B cell (primary cell): ENCODE measurements at regions not wholly inside any gene's neighbourhood (a gene's known extent, or its start where the extent isn't known, plus 50 kb on each side); places are given as distances from the start of the nearest gene placed in this dataset.

ENCODE experiments used
- ATAC-seq: fragments of 200-7000 bp; cut with Tn5 transposase; one replicate; pipeline ENCODE4 v1.10.0; 2021; ENCODE audit warnings: low read depth, mild to moderate bottlenecking, moderate number of reproducible peaks, moderate library complexity
- CTCF ChIA-PET: fragments of 350-600 bp; sonication (Branson Sonifier 250); formaldehyde crosslinking; loops from one replicate; lab custom pipeline; 2021; ENCODE audit warnings: antibody characterized with exemption, inconsistent platforms; lab: Charles Lee
- POLR2A ChIA-PET: fragments of 350-600 bp; sonication (Branson Sonifier 250); formaldehyde crosslinking; loops from one replicate; lab custom pipeline; 2021; ENCODE audit warnings: antibody characterized with exemption; lab: Charles Lee
- DNase-seq: peaks from one replicate; pipeline ENCODE4 v3.0.0; 2013
- H2AFZ ChIP-seq: 2 replicates; pipeline ENCODE4 v1.6.1; 2012; ENCODE audit warnings: mild to moderate bottlenecking, low read depth, low read length; ENCODE audit not compliant: insufficient read depth, poor library complexity, severe bottlenecking
- H3K27ac ChIP-seq, 2 donors: 1 replicate in 1 of 2; 2 replicates in 1 of 2; pipeline ENCODE4 v1.5.1; 2012 to 2013; ENCODE audit warnings: low read length in 2 of 2, mild to moderate bottlenecking in 2 of 2, moderate library complexity in 1 of 2
- H3K27me3 ChIP-seq, 4 experiments: fragments of 200-600 bp in 1 of 4; sonication (generic) in 1 of 4; replicated peaks in 1 of 4; 1 replicate in 2 of 4; 2 replicates in 2 of 4; pipeline versions ENCODE4 v1.6.1 to v1.7.0; 2013 to 2016; ENCODE audit warnings: low read length in 3 of 4, mild to moderate bottlenecking in 2 of 4, mixed read lengths in 1 of 4, moderate library complexity in 1 of 4; ENCODE audit not compliant: insufficient read depth in 4 of 4, control insufficient read depth in 3 of 4; ENCODE audit errors: control extremely low read depth in 1 of 4
- H3K36me3 ChIP-seq, 2 experiments: replicated peaks in 1 of 2; 1 replicate in 1 of 2; 2 replicates in 1 of 2; pipeline versions ENCODE4 v1.6.1 to v1.7.1; 2013; ENCODE audit warnings: low read length in 1 of 2; ENCODE audit not compliant: insufficient read depth in 2 of 2, control insufficient read depth in 1 of 2; ENCODE audit errors: control extremely low read depth in 1 of 2, extremely low read depth in 1 of 2
- H3K4me1 ChIP-seq, 2 donors: fragments of 200-600 bp in 1 of 2; sonication (generic) in 1 of 2; 1 replicate in 1 of 2; 2 replicates in 1 of 2; pipeline versions ENCODE4 v1.5.1 to v1.6.1; 2013 to 2017; ENCODE audit warnings: low read length in 2 of 2; ENCODE audit not compliant: control insufficient read depth in 2 of 2, insufficient read depth in 2 of 2
- H3K4me2 ChIP-seq: replicated peaks from 2 replicates; pipeline ENCODE3; 2012; ENCODE audit warnings: mild to moderate bottlenecking, low read depth, low read length; ENCODE audit not compliant: poor library complexity, severe bottlenecking
- H3K4me3 ChIP-seq, 5 experiments: fragments of 200-600 bp in 1 of 5; sonication (generic) in 1 of 5; 1 replicate in 3 of 5; 2 replicates in 2 of 5; pipeline versions ENCODE4 v1.5.1 to v1.7.0; 2011 to 2016; ENCODE audit warnings: low read length in 4 of 5, mild to moderate bottlenecking in 4 of 5, low read depth in 2 of 5, control low read depth in 1 of 5, moderate library complexity in 1 of 5; ENCODE audit not compliant: insufficient read depth in 1 of 5; ENCODE audit errors: control extremely low read depth in 1 of 5, extremely low read depth in 1 of 5
- H3K79me2 ChIP-seq: fragments of 200-600 bp; sonication (generic); one replicate; pipeline ENCODE4 v1.6.0; 2016; ENCODE audit warnings: low read length; ENCODE audit not compliant: control insufficient read depth, insufficient read depth
- H3K9ac ChIP-seq: fragments of 200-600 bp; sonication (generic); 2 replicates; pipeline ENCODE4 v1.6.1; 2017; ENCODE audit warnings: mild to moderate bottlenecking, low read length, moderate library complexity
- H3K9me3 ChIP-seq, 3 donors: one replicate each; pipeline versions ENCODE4 v1.6.1 to v1.7.1; 2013; ENCODE audit warnings: low read length in 2 of 3; ENCODE audit not compliant: control insufficient read depth in 2 of 3, insufficient read depth in 1 of 3; ENCODE audit errors: control extremely low read depth in 1 of 3
- H4K20me1 ChIP-seq: 2 replicates; pipeline ENCODE4 v1.6.0; 2012; ENCODE audit warnings: mild to moderate bottlenecking, low read length; ENCODE audit not compliant: insufficient read depth, control insufficient read depth, poor library complexity, severe bottlenecking
- H3K27ac Mint-ChIP-seq: one replicate; pipeline ENCODE4 v1.8.0; 2021; ENCODE audit warnings: mixed read lengths
- H3K27me3 Mint-ChIP-seq: one replicate; pipeline ENCODE4 v1.8.0; 2021; ENCODE audit warnings: mixed read lengths
- H3K4me1 Mint-ChIP-seq: one replicate; pipeline ENCODE4 v1.8.0; 2021; ENCODE audit warnings: mixed read lengths
- H3K4me3 Mint-ChIP-seq: one replicate; pipeline ENCODE4 v1.8.0; 2021; ENCODE audit warnings: mixed read lengths
- H3K9me3 Mint-ChIP-seq: one replicate; pipeline ENCODE4 v1.8.0; 2022; ENCODE audit warnings: mixed read lengths; ENCODE audit not compliant: insufficient read depth
- EZH2 ChIP-seq: IDR thresholded peaks from 2 replicates; pipeline ENCODE4 v1.6.1; 2012; ENCODE audit warnings: borderline replicate concordance, low read depth, mild to moderate bottlenecking, moderate library complexity, low read length; ENCODE audit not compliant: insufficient read depth, poor library complexity, severe bottlenecking
- WGBS: methylation state at CpG from one replicate; pipeline ENCODE4 v1.1.5; 2013; ENCODE audit warnings: missing lambda C conversion rate; ENCODE audit not compliant: insufficient coverage; 5-methylcytosine and 5-hydroxymethylcytosine counted together
- intact Hi-C: fragments of 100-400 bp; cut with micrococcal nuclease; formaldehyde crosslinking; loops from one replicate; pipeline ENCODE4 v1.10.0; 2022
- TF ChIP-seq, protein P1 (sequence below): fragments of 200-600 bp; IDR thresholded peaks from one replicate; pipeline ENCODE4 v1.8.0; 2022; ENCODE audit warnings: antibody characterized with exemption, mild to moderate bottlenecking

DNA sequence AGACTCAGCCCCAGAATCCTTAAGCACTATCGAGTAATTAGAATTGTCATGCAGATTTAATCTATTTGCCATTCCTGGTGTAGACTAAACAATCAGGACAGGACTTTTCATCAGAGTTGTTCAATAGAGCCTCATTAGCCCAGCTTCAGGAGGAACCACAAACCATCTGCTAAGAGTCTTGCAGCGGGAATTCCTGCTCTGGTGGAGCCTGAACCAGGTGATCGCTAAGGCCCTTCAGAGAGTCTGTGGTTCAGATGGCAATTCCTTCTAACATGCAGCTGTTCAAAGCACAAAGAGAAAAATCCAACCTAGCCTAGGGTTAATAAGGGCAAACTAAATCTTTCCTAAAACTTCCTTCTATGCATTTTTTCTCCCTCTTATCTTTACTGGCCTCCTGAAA, 119.1 kb upstream of the CPEB2 start:
- Mint-ChIP-seq H3K4me1 (no peaks in the 10 kb centered on the region), H3K27ac (no peak overlapping the region), H3K9me3 (no peaks in the 10 kb centered on the region), H3K4me3 (no peak overlapping the region), H3K27me3 (peaks cover 9% of the 10 kb centered on the region)
- DNase-seq (no peak), ATAC-seq (no peak)
- ChIA-PET CTCF (no interaction called here), POLR2A (no interaction called here)
- Histone ChIP-seq H3K27me3 (no peaks in the 10 kb centered on the region), H3K4me2 (no peak overlapping the region), H4K20me1 (no peaks in the 10 kb centered on the region), H2AFZ (no peak overlapping the region), H3K9ac (no peak overlapping the region), H3K79me2 (no peaks in the 10 kb centered on the region), H3K9me3 (no peaks in the 10 kb centered on the region), H3K4me1 (no peaks in the 10 kb centered on the region), H3K36me3 (no peaks in the 10 kb centered on the region), H3K27ac (no peak overlapping the region), H3K4me3 (no peak overlapping the region)
- WGBS: 91% methylated on average over 3 of the region's 3 CpGs
- intact Hi-C loops: no loop called here
- TF ChIP-seq EZH2: no peak
- TF ChIP-seq, protein P1, sequence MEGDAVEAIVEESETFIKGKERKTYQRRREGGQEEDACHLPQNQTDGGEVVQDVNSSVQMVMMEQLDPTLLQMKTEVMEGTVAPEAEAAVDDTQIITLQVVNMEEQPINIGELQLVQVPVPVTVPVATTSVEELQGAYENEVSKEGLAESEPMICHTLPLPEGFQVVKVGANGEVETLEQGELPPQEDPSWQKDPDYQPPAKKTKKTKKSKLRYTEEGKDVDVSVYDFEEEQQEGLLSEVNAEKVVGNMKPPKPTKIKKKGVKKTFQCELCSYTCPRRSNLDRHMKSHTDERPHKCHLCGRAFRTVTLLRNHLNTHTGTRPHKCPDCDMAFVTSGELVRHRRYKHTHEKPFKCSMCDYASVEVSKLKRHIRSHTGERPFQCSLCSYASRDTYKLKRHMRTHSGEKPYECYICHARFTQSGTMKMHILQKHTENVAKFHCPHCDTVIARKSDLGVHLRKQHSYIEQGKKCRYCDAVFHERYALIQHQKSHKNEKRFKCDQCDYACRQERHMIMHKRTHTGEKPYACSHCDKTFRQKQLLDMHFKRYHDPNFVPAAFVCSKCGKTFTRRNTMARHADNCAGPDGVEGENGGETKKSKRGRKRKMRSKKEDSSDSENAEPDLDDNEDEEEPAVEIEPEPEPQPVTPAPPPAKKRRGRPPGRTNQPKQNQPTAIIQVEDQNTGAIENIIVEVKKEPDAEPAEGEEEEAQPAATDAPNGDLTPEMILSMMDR: no peak

DNA sequence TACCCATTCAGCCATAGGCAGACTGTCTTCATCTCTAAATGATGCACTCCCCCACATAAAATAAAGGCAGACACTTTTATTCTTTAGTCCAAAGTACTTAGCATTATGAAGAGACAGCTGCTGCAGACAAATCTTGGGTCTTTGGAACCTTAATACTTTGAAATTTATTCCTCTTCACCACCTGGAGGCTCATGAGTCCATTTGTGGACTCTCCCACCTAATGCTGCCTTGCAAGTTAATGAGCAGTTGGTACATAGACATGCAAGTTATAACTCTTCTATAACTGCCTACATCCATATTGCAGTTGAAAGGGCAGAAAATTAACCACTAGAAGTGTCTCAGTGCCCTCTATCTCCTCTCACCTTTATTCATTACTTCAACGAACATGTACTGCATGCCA, 118.6 kb upstream of the CPEB2 start:
- Histone ChIP-seq H3K9me3 (no peaks in the 10 kb centered on the region), H3K36me3 (no peaks in the 10 kb centered on the region), H3K4me2 (no peak overlapping the region), H4K20me1 (no peaks in the 10 kb centered on the region), H3K4me1 (no peaks in the 10 kb centered on the region), H2AFZ (no peak overlapping the region), H3K27me3 (no peaks in the 10 kb centered on the region), H3K9ac (no peak overlapping the region), H3K4me3 (no peak overlapping the region), H3K79me2 (no peaks in the 10 kb centered on the region), H3K27ac (no peak overlapping the region)
- peaks cover 9% of the 10 kb centered on the region for H3K27me3 Mint-ChIP-seq
- TF ChIP-seq, protein P1: no peak
- no peak for TF ChIP-seq EZH2
- no CpG with 5 or more reads among the region's 1 CpG for WGBS
- DNase-seq: no peak
- ChIA-PET POLR2A (no interaction called here), CTCF (no interaction called here)
- H3K27ac Mint-ChIP-seq: no peak overlapping the region
- intact Hi-C loops: no loop called here
- H3K9me3 Mint-ChIP-seq: no peaks in the 10 kb centered on the region
- no peaks in the 10 kb centered on the region for H3K4me1 Mint-ChIP-seq
- H3K4me3 Mint-ChIP-seq: no peak overlapping the region
- ATAC-seq: no peak
